GM23248 (cell line): ENCODE measurements at regions not wholly inside any gene's neighbourhood (a gene's known extent, or its start where the extent isn't known, plus 50 kb on each side); places are given as distances from the start of the nearest gene placed in this dataset.

Experiments
- DNase-seq: peaks from one replicate; pipeline ENCODE4 v3.0.0-alpha.2; 2015
- H2AFZ ChIP-seq: fragments of 200-600 bp; sonication (generic); 2 replicates; pipeline ENCODE4 v1.6.1; 2016; ENCODE audit warnings: antibody characterized with exemption
- H3F3A ChIP-seq: fragments of 200-600 bp; sonication (generic); 2 replicates; pipeline ENCODE4 v1.6.1; 2016; ENCODE audit warnings: mild to moderate bottlenecking, antibody characterized with exemption, mixed run types; ENCODE audit not compliant: insufficient read depth
- H3K27ac ChIP-seq: fragments of 200-600 bp; sonication (generic); 2 replicates; pipeline ENCODE4 v1.5.1; 2016; ENCODE audit warnings: mild to moderate bottlenecking
- H3K27me3 ChIP-seq: fragments of 200-600 bp; sonication (generic); replicated peaks from 2 replicates; pipeline ENCODE4 v1.6.1; 2016; ENCODE audit warnings: mild to moderate bottlenecking; ENCODE audit not compliant: insufficient read depth
- H3K36me3 ChIP-seq: fragments of 200-600 bp; sonication (generic); 2 replicates; pipeline ENCODE4 v1.6.1; 2016; ENCODE audit warnings: low read depth, mild to moderate bottlenecking
- H3K4me1 ChIP-seq: fragments of 200-600 bp; sonication (generic); 2 replicates; pipeline ENCODE4 v1.6.1; 2016; ENCODE audit warnings: mild to moderate bottlenecking; ENCODE audit not compliant: insufficient read depth
- H3K4me2 ChIP-seq: fragments of 200-600 bp; sonication (generic); one replicate; pipeline ENCODE4 v1.6.1; 2016; ENCODE audit warnings: mild to moderate bottlenecking; ENCODE audit not compliant: unreplicated experiment
- H3K4me3 ChIP-seq: fragments of 200-600 bp; sonication (generic); 2 replicates; pipeline ENCODE4 v1.5.1; 2016; ENCODE audit warnings: mild to moderate bottlenecking
- H3K79me2 ChIP-seq: fragments of 200-600 bp; sonication (generic); 2 replicates; pipeline ENCODE4 v1.6.1; 2016; ENCODE audit warnings: mild to moderate bottlenecking; ENCODE audit not compliant: insufficient read depth
- H3K9ac ChIP-seq: fragments of 200-600 bp; sonication (generic); 2 replicates; pipeline ENCODE4 v1.6.1; 2016; ENCODE audit warnings: mild to moderate bottlenecking
- H3K9me2 ChIP-seq: fragments of 200-600 bp; sonication (generic); 2 replicates; pipeline ENCODE4 v1.6.1; 2016; ENCODE audit warnings: mixed run types, mild to moderate bottlenecking, moderate library complexity; ENCODE audit not compliant: insufficient read depth
- H3K9me3 ChIP-seq: fragments of 200-600 bp; sonication (generic); one replicate; pipeline ENCODE4 v1.6.1; 2017; ENCODE audit warnings: low read depth
- H4K20me1 ChIP-seq: fragments of 200-600 bp; sonication (generic); 2 replicates; pipeline ENCODE4 v1.6.0; 2016; ENCODE audit not compliant: insufficient read depth
- EZH2 ChIP-seq: fragments of 200-600 bp; sonication (generic); IDR thresholded peaks from 2 replicates; pipeline ENCODE4 v1.6.1; 2018; ENCODE audit warnings: antibody characterized with exemption, mild to moderate bottlenecking; ENCODE audit not compliant: insufficient read depth, poor library complexity, severe bottlenecking
- EZH2phosphoT487 ChIP-seq: fragments of 200-600 bp; sonication (generic); IDR thresholded peaks from 2 replicates; pipeline ENCODE4 v1.6.1; 2018; ENCODE audit warnings: antibody characterized with exemption, moderate library complexity, mild to moderate bottlenecking, low read depth; ENCODE audit not compliant: insufficient read depth
- WGBS, 2 experiments: methylation state at CpG; one replicate each; pipeline ENCODE4 v1.1.6; 2015 to 2017; ENCODE audit warnings: low lambda C conversion rate in 2 of 2, low coverage in 1 of 2; ENCODE audit errors: missing lambda C conversion rate in 2 of 2; 5-methylcytosine and 5-hydroxymethylcytosine counted together
- in situ Hi-C: fragments of 300-500 bp; cut with MboI; formaldehyde crosslinking; loops from 2 replicates; pipeline ENCODE4 v1.15.0; 2020

GRCh38 chr4:177573507-177573906 lies 131.3 kb upstream of the AGA start:
- H3K36me3 ChIP-seq: no peaks in the 10 kb centered on the region

GRCh38 chr4:177574446-177574845 lies 132.2 kb upstream of the AGA start:
- no peak overlapping the region for H3K9ac ChIP-seq
- no peaks in the 10 kb centered on the region for H3K36me3 ChIP-seq
- in situ Hi-C loops: no loop called here
- H3K27ac ChIP-seq: no peak overlapping the region
- H4K20me1 ChIP-seq: no peaks in the 10 kb centered on the region
- no peak for DNase-seq
- no peak overlapping the region for H3K4me3 ChIP-seq
- H3K27me3 ChIP-seq: no peaks in the 10 kb centered on the region
- TF ChIP-seq EZH2 (no peak), EZH2phosphoT487 (no peak)
- H2AFZ ChIP-seq: no peak overlapping the region
- H3K4me2 ChIP-seq: no peak overlapping the region
- H3K79me2 ChIP-seq: no peaks in the 10 kb centered on the region
- H3K9me3 ChIP-seq: no peaks in the 10 kb centered on the region
- no peaks in the 10 kb centered on the region for H3K9me2 ChIP-seq
- H3K4me1 ChIP-seq: peaks cover 19% of the 10 kb centered on the region
- 86 to 91% methylated on average over 8 of the region's 8 CpGs for WGBS, 2 experiments
- peaks cover 11% of the 10 kb centered on the region for H3F3A ChIP-seq

More at GRCh38 chr4:177573507-177573906, 131.3 kb upstream of the AGA start:
- Histone ChIP-seq H3K9ac (no peak overlapping the region), H3K27me3 (no peaks in the 10 kb centered on the region), H4K20me1 (no peaks in the 10 kb centered on the region), H3K4me1 (peaks cover 24% of the 10 kb centered on the region), H3K4me3 (no peak overlapping the region), H3K9me3 (no peaks in the 10 kb centered on the region), H3K4me2 (peak overlapping the region; percentile 3), H3K79me2 (no peaks in the 10 kb centered on the region), H3K27ac (no peak overlapping the region), H2AFZ (no peak overlapping the region), H3K9me2 (no peaks in the 10 kb centered on the region), H3F3A (peaks cover 11% of the 10 kb centered on the region)
- TF ChIP-seq EZH2: no peak
- no peak for TF ChIP-seq EZH2phosphoT487
- peak; percentile 87 for DNase-seq
- in situ Hi-C loops: no loop called here
- WGBS, 2 experiments: 34 to 47% methylated on average over 2 of the region's 2 CpGs

- Histone ChIP-seq H3K9me3 (no peaks in the 10 kb centered on the region), H3K36me3 (no peaks in the 10 kb centered on the region), H3K4me1 (peaks cover 6% of the 10 kb centered on the region; the same call in 1 of the 2 replicates), H4K20me1 (no peaks in the 10 kb centered on the region), H3K27me3 (no peaks in the 10 kb centered on the region), H3F3A (no peaks in the 10 kb centered on the region), H3K4me3 (no peak overlapping the region), H2AFZ (no peak overlapping the region), H3K27ac (no peak overlapping the region), H3K4me2 (no peak overlapping the region), H3K79me2 (no peaks in the 10 kb centered on the region), H3K9ac (no peak overlapping the region), H3K9me2 (no peaks in the 10 kb centered on the region)
- TF ChIP-seq EZH2 (no peak), EZH2phosphoT487 (no peak)
- 6 to 15% methylated on average over 1 of the region's 1 CpG for WGBS, 2 experiments
- DNase-seq: no peak
- in situ Hi-C loops: no loop called here
Observed at GRCh38 chr4:177579649-177580048, 137.4 kb upstream of the AGA start.

GRCh38 chr4:177582992-177583391 lies 140.8 kb upstream of the AGA start:
- in situ Hi-C loops: no loop called here
- Histone ChIP-seq H3K9me3 (no peaks in the 10 kb centered on the region), H2AFZ (no peak overlapping the region), H3K9me2 (no peaks in the 10 kb centered on the region), H3K36me3 (no peaks in the 10 kb centered on the region), H3K4me2 (no peak overlapping the region), H3K4me1 (peaks cover 5% of the 10 kb centered on the region; the same call in 1 of the 2 replicates), H3K4me3 (no peak overlapping the region), H3K27ac (no peak overlapping the region), H3K27me3 (no peaks in the 10 kb centered on the region), H3K9ac (no peak overlapping the region), H4K20me1 (no peaks in the 10 kb centered on the region), H3F3A (no peaks in the 10 kb centered on the region), H3K79me2 (no peaks in the 10 kb centered on the region)
- TF ChIP-seq EZH2: no peak
- no peak for TF ChIP-seq EZH2phosphoT487
- DNase-seq: peak; percentile 7

- no peaks in the 10 kb centered on the region for H4K20me1 ChIP-seq
- no peak for DNase-seq
- WGBS, 2 experiments: 89 to 92% methylated on average over 2 of the region's 2 CpGs
- no peak overlapping the region for H3K4me3 ChIP-seq
- H3K9me2 ChIP-seq: no peaks in the 10 kb centered on the region
- no peak overlapping the region for H3K9ac ChIP-seq
- H3K27me3 ChIP-seq: no peaks in the 10 kb centered on the region
- no peak overlapping the region for H3K27ac ChIP-seq
- no peaks in the 10 kb centered on the region for H3F3A ChIP-seq
- in situ Hi-C loops: no loop called here
- H3K9me3 ChIP-seq: no peaks in the 10 kb centered on the region
- H3K4me2 ChIP-seq: no peak overlapping the region
- no peak for TF ChIP-seq EZH2phosphoT487
- TF ChIP-seq EZH2: no peak
- no peak overlapping the region for H2AFZ ChIP-seq
- no peaks in the 10 kb centered on the region for H3K79me2 ChIP-seq
- peaks cover 2% of the 10 kb centered on the region; the same call in 1 of the 2 replicates for H3K4me1 ChIP-seq
- H3K36me3 ChIP-seq: no peaks in the 10 kb centered on the region
Observed at GRCh38 chr4:177587989-177588388, 145.8 kb upstream of the AGA start.
